Suprapubic skin (tissue), 4 donors: ENCODE measurements at regions not wholly inside any gene's neighbourhood (a gene's known extent, or its start where the extent isn't known, plus 50 kb on each side); places are given as distances from the start of the nearest gene placed in this dataset.

Source experiments
- DNase-seq, 2 donors: peaks; one replicate each; pipeline ENCODE4 v3.0.0-alpha.2; 2019; ENCODE audit warnings: low spot score in 2 of 2
- H3K27ac ChIP-seq: fragments of 200-600 bp; sonication (generic); one replicate; pipeline ENCODE4 v1.5.1; 2019
- H3K27me3 ChIP-seq: fragments of 200-600 bp; sonication (generic); one replicate; pipeline ENCODE4 v1.5.1; 2019
- H3K36me3 ChIP-seq: fragments of 200-600 bp; sonication (generic); one replicate; pipeline ENCODE4 v1.5.1; 2019
- H3K4me1 ChIP-seq: fragments of 200-600 bp; sonication (generic); one replicate; pipeline ENCODE4 v1.5.1; 2019
- H3K4me3 ChIP-seq: fragments of 200-600 bp; sonication (generic); one replicate; pipeline ENCODE4 v1.5.1; 2019; ENCODE audit warnings: mild to moderate bottlenecking
- H3K9me3 ChIP-seq: fragments of 200-600 bp; sonication (generic); one replicate; pipeline ENCODE4 v1.5.1; 2019
- EP300 ChIP-seq: sonication (generic); formaldehyde crosslinking; IDR thresholded peaks from one replicate; pipeline ENCODE4 v1.6.1; 2017; ENCODE audit warnings: antibody characterized with exemption
- POLR2A ChIP-seq, 2 donors: fragments of 450-650 bp; IDR thresholded peaks; one replicate each; pipeline ENCODE4 v1.6.1; 2017; ENCODE audit warnings: antibody characterized with exemption in 2 of 2, mild to moderate bottlenecking in 2 of 2, moderate library complexity in 2 of 2
- POLR2AphosphoS5 ChIP-seq, 3 donors: sonication (generic); formaldehyde crosslinking; IDR thresholded peaks; one replicate each; pipeline ENCODE4 v1.6.1; 2017; ENCODE audit warnings: antibody characterized with exemption in 3 of 3
- WGBS: methylation state at CpG from one replicate; pipeline ENCODE4 v1.1.5; 2018; 5-methylcytosine and 5-hydroxymethylcytosine counted together
- TF ChIP-seq, protein P1 (sequence below), 2 donors: fragments of 200-600 bp in 1 of 2; fragments of 450-650 bp in 1 of 2; sonication (generic) in 1 of 2; IDR thresholded peaks; one replicate each; pipeline ENCODE4 v1.5.1; 2016 to 2019; ENCODE audit warnings: antibody characterized with exemption in 2 of 2, mild to moderate bottlenecking in 1 of 2, moderate library complexity in 1 of 2

DNA sequence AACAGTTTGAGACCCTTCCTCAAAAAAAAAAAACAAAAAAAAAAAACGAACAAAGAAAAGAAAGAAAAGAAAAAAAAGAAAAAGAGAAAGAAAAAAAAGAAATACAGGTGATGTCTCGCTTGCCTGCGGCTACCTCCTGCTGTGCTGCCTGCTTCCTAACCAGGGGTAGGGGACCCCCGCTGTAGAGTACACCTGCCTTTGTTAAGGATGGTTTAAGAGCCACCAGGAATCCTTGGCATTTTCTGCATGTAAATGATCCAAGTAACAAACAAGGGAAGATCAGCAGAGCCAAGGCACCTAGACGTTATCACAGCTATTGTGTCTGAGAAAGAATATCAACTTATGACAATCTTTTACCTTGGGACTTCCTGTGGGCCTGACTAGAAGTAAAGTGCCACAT is 856.8 kb upstream of the GCFC2 start:
- Histone ChIP-seq H3K4me3 (no peak overlapping the region), H3K9me3 (no peaks in the 10 kb centered on the region), H3K27me3 (no peaks in the 10 kb centered on the region), H3K4me1 (no peaks in the 10 kb centered on the region), H3K36me3 (no peaks in the 10 kb centered on the region), H3K27ac (no peak overlapping the region)
- TF ChIP-seq POLR2AphosphoS5 (IDR thresholded peaks at IDR 0.05) (no peak), POLR2A (IDR thresholded peaks at IDR 0.05) (no peak), EP300 (no peak)
- TF ChIP-seq, protein P1, sequence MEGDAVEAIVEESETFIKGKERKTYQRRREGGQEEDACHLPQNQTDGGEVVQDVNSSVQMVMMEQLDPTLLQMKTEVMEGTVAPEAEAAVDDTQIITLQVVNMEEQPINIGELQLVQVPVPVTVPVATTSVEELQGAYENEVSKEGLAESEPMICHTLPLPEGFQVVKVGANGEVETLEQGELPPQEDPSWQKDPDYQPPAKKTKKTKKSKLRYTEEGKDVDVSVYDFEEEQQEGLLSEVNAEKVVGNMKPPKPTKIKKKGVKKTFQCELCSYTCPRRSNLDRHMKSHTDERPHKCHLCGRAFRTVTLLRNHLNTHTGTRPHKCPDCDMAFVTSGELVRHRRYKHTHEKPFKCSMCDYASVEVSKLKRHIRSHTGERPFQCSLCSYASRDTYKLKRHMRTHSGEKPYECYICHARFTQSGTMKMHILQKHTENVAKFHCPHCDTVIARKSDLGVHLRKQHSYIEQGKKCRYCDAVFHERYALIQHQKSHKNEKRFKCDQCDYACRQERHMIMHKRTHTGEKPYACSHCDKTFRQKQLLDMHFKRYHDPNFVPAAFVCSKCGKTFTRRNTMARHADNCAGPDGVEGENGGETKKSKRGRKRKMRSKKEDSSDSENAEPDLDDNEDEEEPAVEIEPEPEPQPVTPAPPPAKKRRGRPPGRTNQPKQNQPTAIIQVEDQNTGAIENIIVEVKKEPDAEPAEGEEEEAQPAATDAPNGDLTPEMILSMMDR (IDR thresholded peaks at IDR 0.05): no peak
- WGBS: 72% methylated on average over 5 of the region's 5 CpGs
- no peak for DNase-seq

DNA sequence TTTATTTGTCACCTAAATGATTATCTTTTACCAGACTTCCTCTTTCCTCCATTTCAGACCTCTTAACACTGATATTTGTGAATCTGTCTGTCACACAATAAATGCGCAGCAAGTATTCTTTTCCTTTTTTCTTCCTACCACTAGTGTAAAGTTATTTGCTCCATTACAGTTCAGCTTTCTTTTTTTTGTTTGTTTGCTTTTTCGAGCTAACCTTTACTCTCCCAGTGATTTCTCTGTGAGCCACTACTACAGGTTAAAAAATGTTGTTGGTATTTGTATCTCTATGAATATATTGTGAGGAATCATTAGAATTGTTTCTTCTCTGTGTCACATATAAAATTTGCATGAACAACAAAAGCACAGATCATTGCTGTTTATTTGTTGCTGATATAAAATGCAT is 854.0 kb upstream of the GCFC2 start:
- no peaks in the 10 kb centered on the region for H3K9me3 ChIP-seq
- no peak overlapping the region for H3K27ac ChIP-seq
- DNase-seq: no peak
- no peaks in the 10 kb centered on the region for H3K36me3 ChIP-seq
- 90% methylated on average over 2 of the region's 2 CpGs for WGBS
- TF ChIP-seq POLR2A (IDR thresholded peaks at IDR 0.05): no peak
- TF ChIP-seq POLR2AphosphoS5 (IDR thresholded peaks at IDR 0.05): no peak
- TF ChIP-seq, protein P1 (IDR thresholded peaks at IDR 0.05): no peak
- no peak for TF ChIP-seq EP300
- no peak overlapping the region for H3K4me3 ChIP-seq
- no peaks in the 10 kb centered on the region for H3K27me3 ChIP-seq
- H3K4me1 ChIP-seq: no peaks in the 10 kb centered on the region

DNA sequence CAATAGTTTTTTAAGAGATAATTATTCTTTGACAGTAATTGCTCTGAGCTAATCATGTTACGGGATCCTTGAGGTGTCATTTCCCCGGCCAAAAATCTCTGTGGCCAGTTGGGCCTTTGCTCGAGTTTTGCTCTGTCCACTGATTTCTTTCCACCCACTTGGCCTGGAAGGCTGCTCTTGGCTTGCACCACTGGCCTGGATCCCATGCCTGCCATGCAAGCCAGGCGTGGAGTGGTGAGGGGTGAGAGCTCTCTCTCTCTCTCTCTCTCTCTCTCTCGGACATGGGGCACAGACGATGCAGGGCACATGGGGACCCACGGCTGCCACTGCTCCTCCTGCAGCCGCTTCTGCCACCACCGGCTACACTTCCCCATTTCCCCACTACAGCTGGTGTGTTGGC is 853.0 kb upstream of the GCFC2 start:
- Histone ChIP-seq H3K27me3 (no peaks in the 10 kb centered on the region), H3K9me3 (no peaks in the 10 kb centered on the region), H3K27ac (no peak overlapping the region), H3K4me1 (no peaks in the 10 kb centered on the region), H3K36me3 (no peaks in the 10 kb centered on the region), H3K4me3 (no peak overlapping the region)
- 92% methylated on average over 9 of the region's 9 CpGs for WGBS
- TF ChIP-seq POLR2A (IDR thresholded peaks at IDR 0.05) (no peak), POLR2AphosphoS5 (IDR thresholded peaks at IDR 0.05) (no peak), EP300 (no peak)
- no peak for DNase-seq

DNA sequence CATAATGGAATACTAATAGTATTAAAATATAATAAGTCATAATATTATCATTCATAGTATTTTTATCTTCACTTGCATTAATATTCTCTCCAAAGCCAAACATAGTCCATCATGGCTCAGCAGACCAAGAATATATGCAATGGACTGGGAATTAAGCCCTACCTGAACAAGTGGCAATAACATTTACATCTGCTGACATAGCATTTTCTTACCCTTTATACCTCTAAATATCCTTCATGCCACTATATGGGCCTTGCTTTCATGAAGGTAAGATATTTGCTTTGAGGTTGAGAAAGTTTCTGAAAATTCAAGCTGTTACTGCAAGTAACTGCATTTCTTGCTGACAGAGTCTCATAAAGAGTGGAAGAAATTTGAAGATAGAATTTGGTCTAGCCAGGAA is 847.4 kb upstream of the GCFC2 start:
- no peaks in the 10 kb centered on the region for H3K27me3 ChIP-seq
- no peak for TF ChIP-seq POLR2A (IDR thresholded peaks at IDR 0.05)
- TF ChIP-seq EP300: no peak
- TF ChIP-seq, protein P1 (IDR thresholded peaks at IDR 0.05): no peak
- TF ChIP-seq POLR2AphosphoS5 (IDR thresholded peaks at IDR 0.05): no peak

DNA sequence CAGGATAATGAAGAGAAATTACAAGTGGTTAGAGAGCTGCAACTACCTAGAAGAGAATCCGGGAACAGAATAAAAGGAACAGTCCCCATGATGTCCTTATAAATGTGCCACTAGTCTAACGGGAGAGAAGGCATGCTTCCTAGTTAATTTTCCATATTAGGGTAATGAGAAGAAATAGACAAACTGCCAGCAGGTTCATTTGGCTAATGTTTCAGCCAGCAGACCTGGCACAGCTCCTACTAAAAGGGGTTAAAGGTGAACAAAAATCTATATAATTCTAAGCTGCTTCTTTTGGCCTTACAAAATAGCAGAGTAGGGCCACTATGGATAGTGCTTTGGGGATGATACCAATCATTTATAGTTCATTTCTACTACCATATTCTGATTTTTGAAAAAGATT is 845.3 kb upstream of the GCFC2 start:
- 63% methylated on average over 2 of the region's 2 CpGs for WGBS
- no peaks in the 10 kb centered on the region for H3K27me3 ChIP-seq
- no peaks in the 10 kb centered on the region for H3K9me3 ChIP-seq
- H3K4me3 ChIP-seq: no peak overlapping the region
- no peak overlapping the region for H3K27ac ChIP-seq
- H3K36me3 ChIP-seq: no peaks in the 10 kb centered on the region
- H3K4me1 ChIP-seq: no peaks in the 10 kb centered on the region
- DNase-seq: no peak
- TF ChIP-seq POLR2A (IDR thresholded peaks at IDR 0.05) (no peak), EP300 (no peak)
- TF ChIP-seq, protein P1 (IDR thresholded peaks at IDR 0.05): no peak

More for the DNA sequence above, 847.4 kb upstream of the GCFC2 start:
- Histone ChIP-seq H3K36me3 (no peaks in the 10 kb centered on the region), H3K9me3 (no peaks in the 10 kb centered on the region), H3K27ac (no peak overlapping the region), H3K4me1 (no peaks in the 10 kb centered on the region), H3K4me3 (no peak overlapping the region)
- no peak for DNase-seq

DNA sequence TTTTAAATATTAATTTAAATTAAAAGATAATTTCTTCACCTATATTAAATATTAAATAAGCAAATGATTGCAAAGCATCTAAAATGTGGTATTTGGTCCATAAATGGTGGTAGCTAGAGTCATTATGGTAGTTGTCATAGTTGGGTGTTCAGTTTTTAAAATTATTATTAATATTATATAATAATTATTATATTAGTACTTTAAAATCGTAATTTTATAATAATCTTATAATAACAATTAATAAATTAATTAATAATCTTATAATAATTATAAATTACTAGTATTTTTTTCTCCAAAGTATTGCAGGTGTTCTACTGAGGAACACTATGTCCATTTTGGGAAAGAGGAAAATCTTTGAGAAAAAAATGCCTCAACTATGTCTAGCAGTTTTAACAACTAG is 835.5 kb upstream of the GCFC2 start:
- H3K4me3 ChIP-seq: no peak overlapping the region
- WGBS: 53% methylated on average over 1 of the region's 1 CpG
- no peak for TF ChIP-seq POLR2A (IDR thresholded peaks at IDR 0.05)
- TF ChIP-seq, protein P1 (IDR thresholded peaks at IDR 0.05): no peak
- no peak for TF ChIP-seq EP300
- no peak for TF ChIP-seq POLR2AphosphoS5 (IDR thresholded peaks at IDR 0.05)
- no peaks in the 10 kb centered on the region for H3K4me1 ChIP-seq
- H3K9me3 ChIP-seq: no peaks in the 10 kb centered on the region
- no peak overlapping the region for H3K27ac ChIP-seq
- H3K27me3 ChIP-seq: no peaks in the 10 kb centered on the region
- no peak for DNase-seq
- no peaks in the 10 kb centered on the region for H3K36me3 ChIP-seq
